IMR-90 (cell line): ENCODE measurements at regions not wholly inside any gene's neighbourhood (a gene's known extent, or its start where the extent isn't known, plus 50 kb on each side); places are given as distances from the start of the nearest gene placed in this dataset.

Experiments
- ATAC-seq: fragments of 200-7000 bp; cut with Tn5 transposase; 2 replicates; pipeline ENCODE4 v1.9.1; 2020; ENCODE audit warnings: low read depth, mild to moderate bottlenecking, moderate library complexity
- BruUV-seq: library from RNA; stranded (reverse); fragments of 400-500 nt; replicated peaks from 2 replicates; lab custom pipeline; 2021; lab: Mats Ljungman, UMichigan
- CTCF ChIA-PET: fragments of 300-600 bp; formaldehyde crosslinking; extraction: SDS; loops from one replicate; lab custom pipeline; 2021; ENCODE audit warnings: antibody characterized with exemption; lab: Yijun Ruan, JAX
- POLR2A ChIA-PET: fragments of 300-600 bp; sonication (Branson Sonifier 250); formaldehyde crosslinking; loops from one replicate; lab custom pipeline; 2022; ENCODE audit warnings: antibody characterized with exemption; ENCODE audit not compliant: unreplicated experiment; lab: Charles Lee
- DNase-seq: peaks from one replicate; pipeline ENCODE4 v3.0.0; 2013
- H2AFZ ChIP-seq: replicated peaks from 2 replicates; pipeline ENCODE3; 2013; ENCODE audit warnings: low read length, mild to moderate bottlenecking; ENCODE audit not compliant: poor library complexity
- H2AK5ac ChIP-seq: 2 replicates; pipeline ENCODE4 v1.6.1; 2013; ENCODE audit warnings: low read depth, low read length, inconsistent platforms
- H2AK9ac ChIP-seq: replicated peaks from 2 replicates; pipeline ENCODE3; 2013; ENCODE audit warnings: mild to moderate bottlenecking, low read depth, low read length, moderate library complexity; ENCODE audit not compliant: poor library complexity
- H2BK120ac ChIP-seq: 2 replicates; pipeline ENCODE4 v1.6.1; 2013; ENCODE audit warnings: low read depth, low read length, inconsistent platforms
- H2BK15ac ChIP-seq: 3 replicates; pipeline ENCODE4 v1.6.1; 2013; ENCODE audit warnings: low read depth, low read length, inconsistent platforms
- H2BK20ac ChIP-seq: 2 replicates; pipeline ENCODE4 v1.6.1; 2013; ENCODE audit warnings: low read depth, mild to moderate bottlenecking, inconsistent platforms, low read length, moderate library complexity
- H2BK5ac ChIP-seq: 2 replicates; pipeline ENCODE4 v1.6.1; 2013; ENCODE audit warnings: mild to moderate bottlenecking, low read depth, low read length, inconsistent platforms; ENCODE audit not compliant: poor library complexity, severe bottlenecking
- H3K14ac ChIP-seq: replicated peaks from 2 replicates; pipeline ENCODE4 v1.6.1; 2013; ENCODE audit warnings: low read depth, low read length, inconsistent platforms
- H3K18ac ChIP-seq: 2 replicates; pipeline ENCODE4 v1.6.1; 2013; ENCODE audit warnings: low read depth, low read length, control low read depth
- H3K23ac ChIP-seq: 2 replicates; pipeline ENCODE4 v1.6.1; 2013; ENCODE audit warnings: low read depth, low read length, inconsistent platforms
- H3K27ac ChIP-seq: 2 replicates; pipeline ENCODE4 v1.5.1; 2013; ENCODE audit warnings: mild to moderate bottlenecking, control low read depth, low read length; ENCODE audit not compliant: insufficient read depth
- H3K27me3 ChIP-seq: 2 replicates; pipeline ENCODE4 v1.6.1; 2013; ENCODE audit warnings: low read length; ENCODE audit not compliant: control insufficient read depth, insufficient read depth
- H3K36me3 ChIP-seq: 2 replicates; pipeline ENCODE4 v1.6.1; 2013; ENCODE audit warnings: low read length, mixed read lengths; ENCODE audit not compliant: control insufficient read depth, insufficient read depth
- H3K4ac ChIP-seq: 2 replicates; pipeline ENCODE4 v1.6.1; 2013; ENCODE audit warnings: low read depth, low read length, inconsistent platforms
- H3K4me1 ChIP-seq: 2 replicates; pipeline ENCODE4 v1.6.1; 2013; ENCODE audit warnings: low read length, mixed read lengths; ENCODE audit not compliant: control insufficient read depth, insufficient read depth
- H3K4me2 ChIP-seq: 2 replicates; pipeline ENCODE4 v1.6.1; 2013; ENCODE audit warnings: low read depth, mild to moderate bottlenecking, control low read depth, low read length, moderate library complexity
- H3K4me3 ChIP-seq: 2 replicates; pipeline ENCODE4 v1.5.1; 2013; ENCODE audit warnings: low read depth, mild to moderate bottlenecking, control low read depth, low read length, moderate library complexity; ENCODE audit not compliant: insufficient read depth
- H3K56ac ChIP-seq: 2 replicates; pipeline ENCODE4 v1.6.1; 2013; ENCODE audit warnings: low read length, inconsistent platforms; ENCODE audit not compliant: insufficient read depth; ENCODE audit errors: extremely low read depth
- H3K79me1 ChIP-seq, 2 experiments: 2 replicates each; pipeline ENCODE4 v1.6.1; 2013; ENCODE audit warnings: low read length in 2 of 2, inconsistent platforms in 1 of 2, low read depth in 1 of 2
- H3K9ac ChIP-seq: 2 replicates; pipeline ENCODE4 v1.6.1; 2013; ENCODE audit warnings: low read depth, low read length, control low read depth
- H3K9me1 ChIP-seq: 2 replicates; pipeline ENCODE4 v1.6.1; 2013; ENCODE audit warnings: low read length, inconsistent platforms; ENCODE audit not compliant: insufficient read depth
- H3K9me3 ChIP-seq: 2 replicates; pipeline ENCODE4 v1.6.1; 2013; ENCODE audit warnings: low read length; ENCODE audit not compliant: control insufficient read depth, insufficient read depth
- H4K20me1 ChIP-seq: 2 replicates; pipeline ENCODE4 v1.6.1; 2013; ENCODE audit warnings: low read length, inconsistent platforms; ENCODE audit not compliant: insufficient read depth
- H4K5ac ChIP-seq: 2 replicates; pipeline ENCODE4 v1.6.1; 2013; ENCODE audit warnings: mild to moderate bottlenecking, low read depth, low read length, control low read depth
- H4K8ac ChIP-seq, 2 experiments: 2 replicates each; pipeline ENCODE4 v1.6.1; 2013; ENCODE audit warnings: low read depth in 2 of 2, low read length in 2 of 2, control low read depth in 1 of 2, inconsistent platforms in 1 of 2
- H4K91ac ChIP-seq: 2 replicates; pipeline ENCODE4 v1.6.1; 2013; ENCODE audit warnings: low read depth, low read length, inconsistent platforms; ENCODE audit not compliant: insufficient read depth
- BHLHE40 ChIP-seq: fragments of 150-350 bp; IDR thresholded peaks from 2 replicates; pipeline ENCODE4 v1.6.1; 2016; ENCODE audit warnings: mild to moderate bottlenecking, low read depth, low read length
- CEBPB ChIP-seq: IDR thresholded peaks from 2 replicates; pipeline ENCODE4 v1.6.1; 2012; ENCODE audit warnings: low read depth, low read length, improper control_type of control experiment
- CHD1 ChIP-seq: IDR thresholded peaks from 2 replicates; pipeline ENCODE4 v1.6.1; 2012; ENCODE audit warnings: low read depth, low read length, improper control_type of control experiment
- CTCF ChIP-seq: conservative IDR thresholded peaks from 2 replicates; pipeline ENCODE4 v1.5.1; 2012; ENCODE audit warnings: mild to moderate bottlenecking, low read depth, low read length, improper control_type of control experiment
- ELK1 ChIP-seq: fragments of 150-350 bp; IDR thresholded peaks from 2 replicates; pipeline ENCODE4 v1.6.1; 2016; ENCODE audit warnings: low read depth, mild to moderate bottlenecking, low read length, moderate library complexity, borderline replicate concordance
- FOS ChIP-seq: fragments of 150-350 bp; IDR thresholded peaks from 2 replicates; pipeline ENCODE4 v1.6.1; 2016; ENCODE audit warnings: low read depth, low read length
- MAFK ChIP-seq: IDR thresholded peaks from 2 replicates; pipeline ENCODE4 v1.6.1; 2012; ENCODE audit warnings: low read depth, low read length, improper control_type of control experiment
- MAZ ChIP-seq: IDR thresholded peaks from 2 replicates; pipeline ENCODE4 v1.6.1; 2012; ENCODE audit warnings: low read depth, mild to moderate bottlenecking, low read length, improper control_type of control experiment, moderate library complexity, borderline replicate concordance
- MXI1 ChIP-seq: IDR thresholded peaks from 2 replicates; pipeline ENCODE4 v1.6.1; 2012; ENCODE audit warnings: low read depth, mild to moderate bottlenecking, low read length, moderate library complexity, borderline replicate concordance
- NFE2L2 ChIP-seq: fragments of 150-350 bp; IDR thresholded peaks from 2 replicates; pipeline ENCODE4 v1.6.1; 2016; ENCODE audit warnings: low read depth, mild to moderate bottlenecking, low read length
- POLR2A ChIP-seq: IDR thresholded peaks from 2 replicates; pipeline ENCODE4 v1.6.1; 2012; ENCODE audit warnings: mild to moderate bottlenecking, low read depth, low read length
- RAD21 ChIP-seq: IDR thresholded peaks from 2 replicates; pipeline ENCODE4 v1.6.1; 2012; ENCODE audit warnings: low read length, improper control_type of control experiment
- RCOR1 ChIP-seq: IDR thresholded peaks from 2 replicates; pipeline ENCODE4 v1.6.1; 2012; ENCODE audit warnings: mild to moderate bottlenecking, low read length, improper control_type of control experiment; ENCODE audit not compliant: insufficient replicate concordance
- RFX5 ChIP-seq: IDR thresholded peaks from 2 replicates; pipeline ENCODE4 v1.8.0; 2012; ENCODE audit warnings: low read depth, mild to moderate bottlenecking, low read length, moderate library complexity
- SMC3 ChIP-seq: fragments of 150-350 bp; IDR thresholded peaks from 2 replicates; pipeline ENCODE4 v1.6.1; 2016; ENCODE audit warnings: low read depth, mild to moderate bottlenecking, antibody characterized with exemption, low read length, moderate library complexity
- USF2 ChIP-seq: fragments of 150-350 bp; IDR thresholded peaks from 2 replicates; pipeline ENCODE4 v1.6.1; 2017; ENCODE audit warnings: mild to moderate bottlenecking, antibody characterized with exemption, low read length, low read depth
- WGBS, 2 experiments: methylation state at CpG; one replicate each; pipeline versions ENCODE4 v1.1.5 to v1.1.7; 2013; ENCODE audit warnings: missing lambda C conversion rate in 2 of 2; ENCODE audit not compliant: insufficient read length in 1 of 2; ENCODE audit errors: extremely low coverage in 2 of 2; 5-methylcytosine and 5-hydroxymethylcytosine counted together
- dilution Hi-C: fragments of 300-500 bp; cut with HindIII; formaldehyde crosslinking; loops from one replicate; pipeline ENCODE4 v1.14.3; 2018; ENCODE audit warnings: low sequenced_read_pairs; ENCODE audit not compliant: unreplicated experiment
- in situ Hi-C: fragments of 300-500 bp; cut with MboI; formaldehyde crosslinking; loops from 3 replicates; pipeline ENCODE4 v1.14.3; 2019; ENCODE audit warnings: low sequenced_read_pairs, inconsistent platforms, mixed read lengths
- intact Hi-C: fragments of 100-400 bp; cut with micrococcal nuclease; formaldehyde crosslinking; loops from 2 replicates; pipeline ENCODE4 v1.10.0; 2022

- Histone ChIP-seq H4K5ac (no peak overlapping the region), H2BK120ac (no peak overlapping the region), H3K36me3 (no peaks in the 10 kb centered on the region), H3K56ac (no peak overlapping the region), H3K4me3 (no peak overlapping the region), H2AFZ (no peak overlapping the region), H3K14ac (no peak overlapping the region), H3K4ac (no peak overlapping the region), H3K9ac (no peak overlapping the region), H2AK9ac (no peak overlapping the region), H2BK15ac (no peak overlapping the region), H3K4me1 (no peaks in the 10 kb centered on the region), H3K27me3 (peaks cover 6% of the 10 kb centered on the region), H4K8ac (no peak overlapping the region), H4K91ac (no peak overlapping the region), H3K9me1 (no peaks in the 10 kb centered on the region), H4K20me1 (no peaks in the 10 kb centered on the region), H3K4me2 (no peak overlapping the region), H3K18ac (no peak overlapping the region), H3K9me3 (no peaks in the 10 kb centered on the region), H3K79me1 (no peaks in the 10 kb centered on the region), H2BK5ac (no peak overlapping the region), H3K23ac (no peak overlapping the region), H2AK5ac (no peak overlapping the region), H2BK20ac (no peak overlapping the region), H3K27ac (no peak overlapping the region)
- intact Hi-C loops (no loop called here), dilution Hi-C loops (no loop called here), in situ Hi-C loops (no loop called here)
- POLR2A ChIA-PET = no interaction called here
- ATAC-seq (no peak), DNase-seq (no peak)
- CTCF ChIA-PET = no interaction called here
- TF ChIP-seq CEBPB (no peak), RCOR1 (no peak), BHLHE40 (no peak), FOS (no peak), POLR2A (no peak), RFX5 (no peak), MAFK (no peak), NFE2L2 (no peak), SMC3 (no peak), ELK1 (no peak), MAZ (no peak), MXI1 (no peak), USF2 (no peak), RAD21 (no peak), CTCF (no peak), CHD1 (no peak)
- BruUV-seq = no TSS peak
- 0% methylated on average over 1 of the region's 6 CpGs; no CpG with 5 or more reads in 1 of the 2 experiments for WGBS, 2 experiments
Observed at GRCh38 chr18:46312221-46312620, 208.0 kb downstream of the HAUS1 start.
